ENCODE measurements at regions not wholly inside any gene's neighbourhood (a gene's known extent, or its start where the extent isn't known, plus 50 kb on each side); places are given as distances from the start of the nearest gene placed in this dataset.
"Not testable (repeated sequence)": the region's sequence is repeated elsewhere in the genome, so short reads cannot be mapped to it uniquely, and the experiment has no call there.

DNA sequence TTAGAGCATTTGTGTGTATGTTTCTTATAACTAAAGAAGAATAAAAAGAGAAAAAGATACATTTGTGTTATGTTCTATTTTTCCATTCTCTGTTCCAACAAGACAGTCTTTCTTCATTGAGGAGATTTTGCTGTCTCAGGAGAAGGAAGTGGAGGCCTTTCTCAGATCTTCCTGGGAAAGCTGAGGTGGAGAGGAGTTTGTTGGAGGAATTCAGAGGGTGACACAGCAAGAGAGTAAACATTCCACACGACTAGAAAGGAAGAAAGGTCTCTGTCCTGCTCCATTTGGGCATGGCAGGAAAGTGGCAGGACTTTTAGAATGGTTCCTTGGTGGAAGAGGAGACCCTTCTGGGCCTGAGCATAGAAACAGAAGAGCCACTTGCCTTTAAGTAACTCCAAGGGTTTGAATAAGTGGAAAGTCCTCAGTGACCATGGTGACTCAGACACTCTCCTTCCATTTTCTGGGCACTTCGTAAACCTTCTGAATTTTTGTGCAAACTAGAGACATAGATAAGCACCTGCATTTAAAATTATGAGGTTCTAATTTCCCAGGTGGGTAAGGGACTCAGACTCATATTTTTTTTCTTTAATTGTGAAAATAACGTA, 52.3 kb upstream of the COL5A2 start:
- no peak for DNase-seq

DNA sequence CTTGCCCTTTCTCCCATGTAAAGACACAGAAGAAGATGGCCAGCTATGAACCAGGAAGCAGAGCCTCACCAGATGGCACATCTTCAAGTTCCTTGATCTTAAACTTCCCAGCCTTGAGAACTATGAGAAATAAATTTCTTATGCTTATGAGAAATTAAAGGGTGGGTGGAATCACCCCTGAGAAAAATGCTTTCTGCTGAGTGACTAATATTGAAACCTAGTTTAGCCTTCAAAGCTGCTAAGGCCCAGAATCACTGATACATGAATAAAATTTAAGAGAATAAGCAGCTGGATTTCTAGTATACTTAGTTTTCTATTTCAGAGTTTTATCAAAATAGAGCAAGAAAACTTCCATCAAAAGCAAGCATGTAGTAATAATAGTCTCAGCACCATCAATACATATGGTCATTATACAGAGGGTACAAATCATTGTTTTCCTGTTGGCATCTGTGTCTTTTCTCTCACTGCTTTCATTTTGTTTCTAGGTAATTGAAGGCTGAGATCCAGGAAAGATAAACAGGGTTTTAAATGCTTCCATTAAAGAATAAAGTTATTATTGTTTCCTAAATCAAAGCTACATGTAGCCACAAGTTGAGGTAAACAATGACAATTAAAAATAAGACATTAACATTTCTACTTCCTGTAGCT, 53.3 kb upstream of the COL5A2 start:
- DNase-seq = no peak

DNA sequence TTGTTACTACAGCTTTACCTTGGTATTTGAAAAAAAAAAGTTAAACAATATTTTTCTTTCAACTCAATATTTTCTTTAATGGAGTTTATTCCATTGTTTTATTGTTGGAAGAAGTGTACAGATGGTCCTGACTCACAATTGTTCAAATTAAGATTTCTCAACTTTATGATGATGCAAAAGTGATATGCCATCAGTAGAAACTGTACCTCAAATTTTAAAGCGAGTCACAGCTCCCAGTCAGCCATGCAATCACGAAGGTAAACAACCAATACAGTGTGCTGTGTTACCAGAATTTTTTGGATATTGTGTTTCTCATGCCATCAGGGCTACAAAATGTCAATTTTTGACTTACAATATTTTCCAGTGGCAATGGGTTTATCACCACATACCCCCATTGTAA, 54.0 kb upstream of the COL5A2 start:
- no peak for DNase-seq

DNA sequence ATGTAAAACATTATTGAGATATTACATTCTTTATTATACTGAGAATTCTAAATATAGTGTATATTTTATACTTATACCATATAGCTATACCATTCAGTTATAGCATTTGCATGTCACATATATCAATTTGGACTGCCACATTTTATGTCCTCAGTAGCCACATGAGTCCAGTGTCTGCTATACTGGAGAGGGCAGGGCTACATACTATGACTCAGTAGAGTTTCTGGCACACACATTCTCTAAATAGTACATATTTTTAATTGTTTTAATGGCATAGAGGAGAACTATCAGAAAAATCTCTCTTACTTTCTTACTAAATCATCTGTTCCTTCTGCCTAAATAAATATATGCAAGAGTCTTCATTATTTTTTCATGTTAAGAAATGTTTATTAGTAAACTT, 55.4 kb upstream of the COL5A2 start:
- DNase-seq = peak; percentile 48

GRCh38 chr2:189236066-189236465, 56.5 kb upstream of the COL5A2 start:
- peak; percentile 70 for DNase-seq

DNA sequence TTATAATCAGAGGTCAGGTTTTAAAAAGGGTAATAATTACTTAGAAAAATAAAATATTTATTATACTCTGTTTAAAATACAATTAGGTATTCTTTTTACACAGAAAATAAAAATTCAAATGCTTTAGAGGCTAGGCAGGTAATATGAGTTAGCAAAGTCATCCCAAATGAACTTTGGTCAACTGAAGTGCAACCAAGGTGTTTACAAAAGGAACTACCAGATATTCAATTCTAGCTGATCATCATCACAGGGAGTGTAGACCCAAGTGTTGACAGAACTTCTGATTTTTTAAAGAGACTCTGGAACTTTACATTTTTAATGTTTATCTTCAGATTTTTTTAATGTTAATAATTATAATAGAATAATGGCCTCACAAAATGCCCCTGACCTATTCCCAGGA, 59.3 kb upstream of the COL5A2 start:
- no peak for DNase-seq

DNA sequence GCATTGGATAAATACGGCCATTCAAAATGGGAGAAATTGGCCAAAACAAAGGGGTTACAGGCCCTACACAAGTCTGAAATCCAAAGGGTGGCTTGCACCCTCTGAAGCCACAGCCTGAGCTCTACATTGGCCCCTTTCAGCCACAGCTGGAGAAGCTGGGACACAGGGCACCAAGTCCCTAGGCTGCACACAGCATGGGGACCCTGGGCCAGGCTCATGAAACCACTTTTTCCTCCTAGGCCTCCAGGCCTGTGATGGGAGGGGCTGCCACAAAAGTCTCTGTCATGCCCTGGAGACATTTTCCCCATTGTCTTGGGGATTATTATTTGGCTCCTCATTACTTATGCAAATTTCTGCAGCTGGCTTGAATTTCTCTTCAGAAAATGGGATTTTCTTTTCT, 64.3 kb upstream of the COL5A2 start:
- DNase-seq = not testable (repeated sequence)

- no peak for DNase-seq
Observed at GRCh38 chr2:189247276-189247675, 67.7 kb upstream of the COL5A2 start.

DNA sequence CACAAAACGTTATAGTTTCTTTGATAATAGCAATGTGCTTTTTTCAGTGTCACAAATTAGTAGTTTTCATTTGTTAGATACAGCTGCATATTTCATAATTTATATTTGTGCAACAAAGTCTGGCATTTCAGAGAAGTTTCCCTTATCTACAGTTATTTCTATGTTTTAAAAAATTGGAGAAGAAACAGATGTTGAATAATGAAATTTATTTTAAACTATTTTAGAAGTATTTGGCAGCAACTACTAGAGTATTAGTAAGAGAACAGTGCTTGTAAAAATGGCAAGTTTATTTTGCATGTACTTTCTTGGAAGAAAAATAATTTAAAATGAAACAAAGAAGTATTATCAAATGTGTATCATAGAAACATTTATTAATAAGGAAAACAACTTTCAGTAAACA, 68.6 kb upstream of the COL5A2 start:
- DNase-seq = no peak

GRCh38 chr2:189249171-189249570, 69.6 kb upstream of the COL5A2 start:
- DNase-seq = peak; percentile 81

- peak; percentile 21 for DNase-seq
Observed at GRCh38 chr2:189249901-189250300, 70.3 kb upstream of the COL5A2 start.

GRCh38 chr2:189252991-189253675, 73.6 kb upstream of the COL5A2 start:
- DNase-seq = peak; percentile 78

GRCh38 chr2:189253836-189254235, 74.3 kb upstream of the COL5A2 start:
- DNase-seq = peak; percentile 69

GRCh38 chr2:189254268-189254883, 74.8 kb upstream of the COL5A2 start:
- peak; percentile 90 for DNase-seq

DNA sequence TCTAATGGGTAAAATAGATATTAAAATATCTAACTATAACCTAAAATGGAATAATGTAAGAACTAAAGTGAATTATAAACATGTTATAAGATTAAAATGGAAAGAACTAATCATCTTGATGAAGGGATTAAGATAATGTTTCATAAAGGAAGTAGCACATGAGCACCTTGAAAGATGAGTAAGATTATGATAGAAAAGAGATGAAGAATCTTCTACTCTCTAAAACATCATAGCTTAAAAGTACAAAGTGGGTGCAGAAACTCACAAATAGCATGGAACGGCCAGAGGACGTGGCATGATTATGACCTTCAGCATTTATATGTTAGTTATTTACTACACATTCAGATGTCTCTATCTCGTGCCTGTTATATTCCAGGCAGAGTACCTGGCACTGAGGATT, 76.2 kb upstream of the COL5A2 start:
- no peak for DNase-seq

DNA sequence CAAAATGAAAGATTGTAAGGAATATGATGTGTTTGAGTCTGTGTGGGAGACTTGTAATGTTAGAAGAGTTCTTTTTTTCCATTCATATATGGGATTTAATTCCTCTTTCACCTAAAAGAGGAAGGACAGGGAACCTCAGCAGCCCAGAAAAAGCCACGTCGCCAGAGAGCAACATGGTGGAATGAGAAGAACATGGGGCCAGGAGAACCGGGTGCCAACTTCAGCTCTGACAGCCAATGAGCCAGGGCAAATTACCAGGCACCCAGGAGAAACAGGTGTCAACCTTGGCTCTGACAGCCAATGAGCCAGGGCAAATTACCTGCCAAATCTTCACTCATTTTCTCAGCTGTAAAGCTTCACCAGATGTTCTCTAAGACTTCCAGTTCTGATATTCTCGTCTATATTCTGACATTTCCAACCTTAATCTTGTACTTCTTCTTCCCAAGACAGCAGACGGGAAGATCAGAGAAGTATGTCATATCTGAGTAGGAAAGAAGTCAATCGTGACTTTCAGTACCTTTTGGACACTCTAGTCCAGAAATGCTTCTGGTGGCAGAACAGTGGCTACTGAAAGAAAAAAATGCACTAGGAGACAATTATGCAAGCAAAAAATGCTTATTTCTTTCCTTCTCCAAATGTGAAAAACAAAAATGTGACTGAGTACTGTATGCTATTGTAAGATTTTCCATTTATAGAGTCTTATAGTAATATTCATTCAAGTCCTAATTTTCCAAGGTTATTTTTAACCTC, 79.2 kb upstream of the COL5A2 start:
- no peak for DNase-seq

DNA sequence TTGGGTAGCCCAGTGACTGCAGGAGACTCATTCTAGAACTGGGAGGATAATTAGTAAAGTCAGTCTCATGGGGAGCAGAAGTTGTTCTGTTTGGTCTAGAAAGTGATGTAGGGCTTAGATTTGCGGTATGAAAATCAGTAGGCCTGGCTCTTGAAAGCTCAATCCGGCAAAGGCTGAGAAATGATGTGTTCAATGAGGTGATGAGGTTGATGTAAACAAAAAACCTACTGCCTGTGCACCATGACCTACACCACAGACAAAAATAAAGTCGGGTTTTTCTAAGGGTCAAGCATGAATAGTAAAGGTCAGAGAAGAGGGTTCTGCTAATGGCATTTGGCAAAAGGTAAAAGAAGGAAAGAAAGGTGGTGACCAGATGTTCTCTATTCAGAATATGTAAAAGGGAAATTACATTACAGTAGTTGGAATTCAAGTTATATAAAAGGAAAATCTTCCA, 80.8 kb upstream of the COL5A2 start:
- DNase-seq = peak; percentile 33

DNA sequence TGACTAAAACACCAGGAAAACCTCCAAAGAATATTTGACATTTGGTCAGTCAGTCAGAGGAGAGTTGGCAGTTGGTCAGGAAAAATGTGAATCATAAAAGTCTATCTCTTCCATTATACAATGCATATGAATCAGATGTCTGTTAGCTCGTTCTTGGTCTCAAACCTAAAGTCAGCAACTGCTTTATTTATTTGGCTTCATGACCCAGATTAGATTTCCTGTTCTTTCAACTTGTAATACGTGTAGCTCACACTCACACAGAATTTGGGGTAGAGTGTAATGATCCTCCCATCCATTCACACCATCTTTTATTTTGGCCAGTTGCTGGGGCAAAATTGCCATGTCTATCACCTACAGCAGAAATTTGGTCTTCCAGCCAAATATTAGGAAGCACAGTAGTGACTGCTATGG, 81.9 kb upstream of the COL5A2 start:
- peak; percentile 89 for DNase-seq

- DNase-seq = no peak
Observed at GRCh38 chr2:189261916-189262315, 82.4 kb upstream of the COL5A2 start.

DNA sequence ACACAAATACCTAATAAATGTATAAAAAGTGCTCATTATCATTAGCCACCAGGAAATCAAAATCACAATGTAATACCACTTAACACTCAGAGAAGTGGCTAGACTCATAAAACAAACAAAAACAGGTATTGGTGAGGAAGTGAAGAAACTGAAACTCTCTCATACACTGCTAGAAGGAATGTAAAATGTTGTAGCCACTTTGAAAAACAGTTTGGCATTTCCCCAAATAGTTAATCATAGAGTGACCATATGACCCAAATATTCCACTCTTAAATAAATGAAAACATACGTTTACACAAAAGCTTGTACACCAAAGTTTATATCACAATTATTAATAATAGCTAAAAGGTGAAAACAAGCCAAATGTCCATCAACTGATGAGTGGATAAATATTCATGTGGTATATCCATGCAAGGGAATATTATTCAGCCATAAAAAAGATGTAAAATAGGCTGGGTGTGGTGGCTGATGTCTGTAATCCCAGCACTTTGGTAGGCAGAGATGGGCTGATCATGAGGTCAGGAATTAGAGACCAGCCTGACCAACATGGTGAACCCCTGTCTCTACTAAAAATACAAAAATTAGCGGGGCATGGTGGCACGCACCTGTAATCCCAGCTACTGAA, 86.2 kb upstream of the COL5A2 start:
- DNase-seq = peak; percentile 39

DNA sequence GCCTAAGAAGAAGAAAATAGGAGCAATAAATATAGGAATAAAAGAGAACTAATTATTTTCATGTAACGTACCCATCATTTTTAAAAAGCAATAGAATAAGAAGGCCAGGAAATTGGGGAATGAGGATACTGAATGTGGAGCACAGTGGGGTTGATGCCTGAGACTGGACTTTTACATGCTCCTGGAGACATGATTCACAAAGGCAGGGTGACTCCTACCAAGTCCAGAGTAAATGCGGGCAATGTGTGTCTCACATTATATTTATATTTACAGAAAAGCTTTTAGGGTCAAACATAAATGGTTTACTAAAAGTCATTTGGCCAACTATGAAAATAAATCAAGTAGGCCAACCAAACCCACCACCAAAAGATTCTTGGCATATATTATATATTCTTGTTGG, 87.9 kb upstream of the COL5A2 start:
- DNase-seq = peak; percentile 29

GRCh38 chr2:189267925-189268579, 88.5 kb upstream of the COL5A2 start:
- peak; percentile 91 for DNase-seq
